ENCODE measurements at regions not wholly inside any gene's neighbourhood (a gene's known extent, or its start where the extent isn't known, plus 50 kb on each side); places are given as distances from the start of the nearest gene placed in this dataset.

- TF ChIP-seq ZNF70 (CRISPR knock-in tag; IDR thresholded peaks at IDR 0.05): no peak
- no peak for TF ChIP-seq ZNF565 (CRISPR knock-in tag; conservative IDR thresholded peaks at IDR 0.05; ENCODE audit: low read depth)
- no peak for TF ChIP-seq TOX (CRISPR knock-in tag; IDR thresholded peaks at IDR 0.05; ENCODE audit: borderline replicate concordance)
- TF ChIP-seq, protein P1, sequence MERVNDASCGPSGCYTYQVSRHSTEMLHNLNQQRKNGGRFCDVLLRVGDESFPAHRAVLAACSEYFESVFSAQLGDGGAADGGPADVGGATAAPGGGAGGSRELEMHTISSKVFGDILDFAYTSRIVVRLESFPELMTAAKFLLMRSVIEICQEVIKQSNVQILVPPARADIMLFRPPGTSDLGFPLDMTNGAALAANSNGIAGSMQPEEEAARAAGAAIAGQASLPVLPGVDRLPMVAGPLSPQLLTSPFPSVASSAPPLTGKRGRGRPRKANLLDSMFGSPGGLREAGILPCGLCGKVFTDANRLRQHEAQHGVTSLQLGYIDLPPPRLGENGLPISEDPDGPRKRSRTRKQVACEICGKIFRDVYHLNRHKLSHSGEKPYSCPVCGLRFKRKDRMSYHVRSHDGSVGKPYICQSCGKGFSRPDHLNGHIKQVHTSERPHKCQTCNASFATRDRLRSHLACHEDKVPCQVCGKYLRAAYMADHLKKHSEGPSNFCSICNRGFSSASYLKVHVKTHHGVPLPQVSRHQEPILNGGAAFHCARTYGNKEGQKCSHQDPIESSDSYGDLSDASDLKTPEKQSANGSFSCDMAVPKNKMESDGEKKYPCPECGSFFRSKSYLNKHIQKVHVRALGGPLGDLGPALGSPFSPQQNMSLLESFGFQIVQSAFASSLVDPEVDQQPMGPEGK (CRISPR knock-in tag; IDR thresholded peaks at IDR 0.05; ENCODE audit: borderline replicate concordance): no peak
- TF ChIP-seq ISL1 (CRISPR knock-in tag; IDR thresholded peaks at IDR 0.05): no peak
- TF ChIP-seq TSHZ2 (CRISPR knock-in tag; IDR thresholded peaks at IDR 0.05): no peak
- no peak for TF ChIP-seq TCF4 (CRISPR knock-in tag; IDR thresholded peaks at IDR 0.05; ENCODE audit: borderline replicate concordance)
- TF ChIP-seq RARB (CRISPR knock-in tag; IDR thresholded peaks at IDR 0.05): no peak
- no peak for TF ChIP-seq GLIS3 (CRISPR knock-in tag; IDR thresholded peaks at IDR 0.05)
- TF ChIP-seq ESRRG (CRISPR knock-in tag; IDR thresholded peaks at IDR 0.05): no peak
- no peak for TF ChIP-seq ZC3H10 (CRISPR knock-in tag; IDR thresholded peaks at IDR 0.05)
- no peak for TF ChIP-seq SNAI2 (CRISPR knock-in tag; IDR thresholded peaks at IDR 0.05)
- no peak for TF ChIP-seq ZFP30 (CRISPR knock-in tag; IDR thresholded peaks at IDR 0.05)
- TF ChIP-seq ARNTL (CRISPR knock-in tag; IDR thresholded peaks at IDR 0.05; ENCODE audit: borderline replicate concordance, low read depth): no peak
- TF ChIP-seq OSR1 (CRISPR knock-in tag; IDR thresholded peaks at IDR 0.05): no peak
- no peak for TF ChIP-seq POU6F1 (CRISPR knock-in tag; IDR thresholded peaks at IDR 0.05; ENCODE audit: borderline replicate concordance, low read depth)
- ATAC-seq: no peak
Measured at GRCh38 chr18:23356424-23356823, 96.7 kb upstream of the RIOK3 start.

- no peak for TF ChIP-seq PPARA (CRISPR knock-in tag; IDR thresholded peaks at IDR 0.05; ENCODE audit: borderline replicate concordance)
- no peak for TF ChIP-seq RARB (CRISPR knock-in tag; IDR thresholded peaks at IDR 0.05)
- TF ChIP-seq TOX (CRISPR knock-in tag; IDR thresholded peaks at IDR 0.05; ENCODE audit: borderline replicate concordance): no peak
- no peak for TF ChIP-seq TSHZ2 (CRISPR knock-in tag; IDR thresholded peaks at IDR 0.05)
- TF ChIP-seq SNAI2 (CRISPR knock-in tag; IDR thresholded peaks at IDR 0.05): no peak
- no peak for TF ChIP-seq POU6F1 (CRISPR knock-in tag; IDR thresholded peaks at IDR 0.05; ENCODE audit: borderline replicate concordance, low read depth)
- no peak for TF ChIP-seq ESRRG (CRISPR knock-in tag; IDR thresholded peaks at IDR 0.05)
- TF ChIP-seq ZNF565 (CRISPR knock-in tag; conservative IDR thresholded peaks at IDR 0.05; ENCODE audit: low read depth): no peak
- no peak for TF ChIP-seq CSDC2 (CRISPR knock-in tag; IDR thresholded peaks at IDR 0.05)
- no peak for TF ChIP-seq ZFP30 (CRISPR knock-in tag; IDR thresholded peaks at IDR 0.05)
- TF ChIP-seq, protein P2, sequence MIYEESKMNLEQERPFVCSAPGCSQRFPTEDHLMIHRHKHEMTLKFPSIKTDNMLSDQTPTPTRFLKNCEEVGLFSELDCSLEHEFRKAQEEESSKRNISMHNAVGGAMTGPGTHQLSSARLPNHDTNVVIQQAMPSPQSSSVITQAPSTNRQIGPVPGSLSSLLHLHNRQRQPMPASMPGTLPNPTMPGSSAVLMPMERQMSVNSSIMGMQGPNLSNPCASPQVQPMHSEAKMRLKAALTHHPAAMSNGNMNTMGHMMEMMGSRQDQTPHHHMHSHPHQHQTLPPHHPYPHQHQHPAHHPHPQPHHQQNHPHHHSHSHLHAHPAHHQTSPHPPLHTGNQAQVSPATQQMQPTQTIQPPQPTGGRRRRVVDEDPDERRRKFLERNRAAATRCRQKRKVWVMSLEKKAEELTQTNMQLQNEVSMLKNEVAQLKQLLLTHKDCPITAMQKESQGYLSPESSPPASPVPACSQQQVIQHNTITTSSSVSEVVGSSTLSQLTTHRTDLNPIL (CRISPR knock-in tag; IDR thresholded peaks at IDR 0.05; ENCODE audit: low read depth): no peak
- TF ChIP-seq ARNTL (CRISPR knock-in tag; IDR thresholded peaks at IDR 0.05; ENCODE audit: borderline replicate concordance, low read depth): no peak
- TF ChIP-seq ZNF8 (CRISPR knock-in tag; IDR thresholded peaks at IDR 0.05): no peak
- TF ChIP-seq TCF4 (CRISPR knock-in tag; IDR thresholded peaks at IDR 0.05; ENCODE audit: borderline replicate concordance): no peak
- TF ChIP-seq ZC3H10 (CRISPR knock-in tag; IDR thresholded peaks at IDR 0.05): no peak
- ATAC-seq: no peak
Measured at GRCh38 chr18:23356915-23357601, 96.0 kb upstream of the RIOK3 start.
